ENCODE measurements at regions not wholly inside any gene's neighbourhood (a gene's known extent, or its start where the extent isn't known, plus 50 kb on each side); places are given as distances from the start of the nearest gene placed in this dataset.

GRCh38 chr9:3012842-3013241, 168.9 kb upstream of the PUM3 start:
- POLR2A ChIA-PET = no interaction called here
- Histone ChIP-seq H3K4me2 (ENCODE audit: insufficient read depth, low read length) (no peak overlapping the region), H3K79me2 (ENCODE audit: control insufficient read depth, insufficient read depth, low read length) (no peaks in the 10 kb centered on the region), H4K20me1 (replicated peaks; ENCODE audit: control insufficient read depth, insufficient read depth, low read length) (no peaks in the 10 kb centered on the region), H3K4me3 (no peak overlapping the region), H3K9ac (ENCODE audit: insufficient read depth in 1 of 2, low read depth in 2 of 2, low read length in 2 of 2) (no peak overlapping the region), H2AFZ (ENCODE audit: low read depth, low read length) (no peak overlapping the region), H3K27me3 (ENCODE audit: control insufficient read depth in 2 of 2, insufficient read depth in 2 of 2, low read length in 2 of 2) (no peaks in the 10 kb centered on the region), H3K9me1 (ENCODE audit: control insufficient read depth, insufficient read depth, low read length) (no peaks in the 10 kb centered on the region), H3K27ac (ENCODE audit: extremely low read depth, low read depth, low read length) (no peak overlapping the region), H3K4me1 (replicated peaks in 1 of 2; ENCODE audit: control insufficient read depth in 2 of 2, insufficient read depth in 2 of 2, low read length in 2 of 2) (no peaks in the 10 kb centered on the region), H3K36me3 (ENCODE audit: control insufficient read depth, insufficient read depth, low read length) (no peaks in the 10 kb centered on the region), H3K9me3 (replicated peaks; ENCODE audit: control insufficient read depth, insufficient read depth, low read depth, low read length) (no peaks in the 10 kb centered on the region)
- DNase-seq (ENCODE audit: extremely low read depth in 1 of 4, low spot score in 3 of 4) = no peak
- FAIRE-seq = no peak
- TF ChIP-seq KHSRP (IDR thresholded peaks at IDR 0.05) = no peak
- no peak for TF ChIP-seq SIN3B (IDR thresholded peaks at IDR 0.05; ENCODE audit: low read depth)
- TF ChIP-seq SIN3A (IDR thresholded peaks at IDR 0.05; ENCODE audit: borderline replicate concordance in 2 of 2, control insufficient read depth in 1 of 2, low read depth in 2 of 2, low read length in 2 of 2) = no peak
- no peak for TF ChIP-seq SRF (CRISPR knock-in tag; IDR thresholded peaks at IDR 0.05)
- TF ChIP-seq HMG20B (CRISPR knock-in tag; IDR thresholded peaks at IDR 0.05) = no peak
- no peak for TF ChIP-seq HNRNPLL (IDR thresholded peaks at IDR 0.05; ENCODE audit: low read depth, low read length, poor library complexity, severe bottlenecking)
- no peak for TF ChIP-seq PHF8 (IDR thresholded peaks at IDR 0.05; ENCODE audit: borderline replicate concordance, low read length)
- TF ChIP-seq ZFP91 (CRISPR knock-in tag; IDR thresholded peaks at IDR 0.05) = no peak
- TF ChIP-seq MCM2 (IDR thresholded peaks at IDR 0.05; ENCODE audit: low read depth) = no peak
- TF ChIP-seq ZNF232 (CRISPR knock-in tag; IDR thresholded peaks at IDR 0.05) = no peak
- no peak for TF ChIP-seq ZNF668 (CRISPR knock-in tag; IDR thresholded peaks at IDR 0.05)
- in situ Hi-C loops (cut with MboI) (no loop called here), intact Hi-C loops (cut with micrococcal nuclease) (no loop called here)
- no peak for ATAC-seq
- BruUV-seq (replicated peaks) = no TSS peak
- WGBS (ENCODE audit: insufficient coverage, low coverage, missing lambda C conversion rate) = 0% methylated on average over 5 of the region's 5 CpGs
- CTCF ChIA-PET (ENCODE audit: low intra/inter-chr PET ratio) = no interaction called here

Data from K562 (cell line).